Stomach (tissue), 8 donors: ENCODE measurements at regions not wholly inside any gene's neighbourhood (a gene's known extent, or its start where the extent isn't known, plus 50 kb on each side); places are given as distances from the start of the nearest gene placed in this dataset.

ENCODE experiments used
- DNase-seq, 2 donors: peaks; one replicate each; pipeline versions ENCODE4 v3.0.0 to v3.0.0-alpha.2; 2013 to 2019
- H3K27ac ChIP-seq, 5 donors: fragments of 200-600 bp in 4 of 5; sonication (generic) in 4 of 5; one replicate each; pipeline ENCODE4 v1.5.1; 2013 to 2019; ENCODE audit warnings: mild to moderate bottlenecking in 1 of 5, moderate library complexity in 1 of 5
- H3K27me3 ChIP-seq, 3 donors: fragments of 200-600 bp; sonication (generic); one replicate each; pipeline ENCODE4 v1.5.1; 2017 to 2019; ENCODE audit warnings: mixed run types in 1 of 3
- H3K36me3 ChIP-seq, 4 donors: fragments of 200-600 bp; sonication (generic); 1 replicate in 3 of 4; 2 replicates in 1 of 4; pipeline ENCODE4 v1.5.1; 2016 to 2019
- H3K4me1 ChIP-seq, 4 donors: fragments of 200-600 bp; sonication (generic); one replicate each; pipeline ENCODE4 v1.5.1; 2016 to 2019
- H3K4me3 ChIP-seq, 4 donors: fragments of 200-600 bp; sonication (generic) in 3 of 4; one replicate each; pipeline ENCODE4 v1.5.1; 2016 to 2019; ENCODE audit warnings: mild to moderate bottlenecking in 1 of 4
- H3K9me3 ChIP-seq, 4 donors: fragments of 200-600 bp; sonication (generic); one replicate each; pipeline ENCODE4 v1.5.1; 2016 to 2019
- CTCF ChIP-seq, 7 experiments: fragments of 450-650 bp in 4 of 7; fragments of 200-600 bp in 3 of 7; sonication (generic) in 3 of 7; IDR thresholded peaks; one replicate each; pipeline ENCODE4 v1.5.1; 2016 to 2019; ENCODE audit warnings: antibody characterized with exemption in 7 of 7, control low read depth in 2 of 7, mild to moderate bottlenecking in 1 of 7
- EP300 ChIP-seq: sonication (generic); formaldehyde crosslinking; IDR thresholded peaks from one replicate; pipeline ENCODE4 v1.6.1; 2017; ENCODE audit warnings: antibody characterized with exemption
- POLR2A ChIP-seq, 4 donors: fragments of 450-650 bp; IDR thresholded peaks; one replicate each; pipeline ENCODE4 v1.6.1; 2016; ENCODE audit warnings: antibody characterized with exemption in 4 of 4, control low read depth in 2 of 4, mild to moderate bottlenecking in 1 of 4, moderate library complexity in 1 of 4
- POLR2AphosphoS5 ChIP-seq, 3 donors: sonication (generic); formaldehyde crosslinking; IDR thresholded peaks; one replicate each; pipeline ENCODE4 v1.6.1; 2016; ENCODE audit warnings: antibody characterized with exemption in 3 of 3
- WGBS, 5 donors: extraction: QIAGEN DNeasy Blood & Tissue Kit in 3 of 5; methylation state at CpG; one replicate each; pipeline versions ENCODE4 v1.1.5 to v1.1.7; 2013 to 2018; 5-methylcytosine and 5-hydroxymethylcytosine counted together
- intact Hi-C: fragments of 100-400 bp; cut with DNase I; formaldehyde crosslinking; loops from one replicate; pipeline ENCODE4 v1.15.1; 2023; ENCODE audit warnings: low total_unique reads
- donor health status: healthy with polysubstance abuse.
- donor health status: Bipolar disorder and iron deficiency.
- donor health status: healthy.

GRCh38 chr2:129731907-129732629, 247.4 kb upstream of the RAB6C start:
- no peak for DNase-seq
- 66 to 78% (median 76%) methylated on average over 6 of the region's 6 CpGs for WGBS, 5 donors
- intact Hi-C loops, result no loop called here
- Histone ChIP-seq H3K36me3 (no peaks in the 10 kb centered on the region), H3K4me1 (no peaks in the 10 kb centered on the region), H3K27me3 (no peaks in the 10 kb centered on the region), H3K27ac (no peak overlapping the region), H3K4me3 (no peak overlapping the region), H3K9me3 (no peaks in the 10 kb centered on the region)
- TF ChIP-seq CTCF (IDR thresholded peaks at IDR 0.05) (no peak), EP300 (no peak), POLR2AphosphoS5 (IDR thresholded peaks at IDR 0.05) (no peak), POLR2A (IDR thresholded peaks at IDR 0.05) (no peak)

- intact Hi-C loops, result no loop called here
- no peak for DNase-seq
Observed at GRCh38 chr2:129732630-129733026, 246.8 kb upstream of the RAB6C start.

DNA sequence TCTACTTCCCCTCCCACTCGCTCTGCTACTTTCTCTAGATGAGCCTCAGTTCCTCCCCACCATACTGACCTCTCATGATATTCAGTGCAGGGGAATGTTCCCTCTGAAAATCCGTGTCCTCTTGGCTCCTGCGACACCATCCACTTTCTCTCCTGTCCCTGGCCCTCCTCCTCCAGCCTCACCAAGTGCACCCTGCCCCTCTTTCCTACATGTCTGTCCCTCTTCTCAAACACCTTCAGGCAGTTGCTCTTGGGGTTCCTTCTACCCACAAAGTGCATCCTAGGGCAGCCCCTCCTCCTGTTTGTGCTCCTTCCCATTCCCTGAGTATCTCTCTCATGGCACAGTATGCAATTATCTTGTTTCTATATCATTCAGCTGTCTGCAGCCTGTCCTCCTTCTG, 246.4 kb upstream of the RAB6C start:
- Histone ChIP-seq H3K27ac (no peak overlapping the region), H3K4me3 (no peak overlapping the region), H3K4me1 (no peaks in the 10 kb centered on the region), H3K9me3 (no peaks in the 10 kb centered on the region), H3K36me3 (no peaks in the 10 kb centered on the region), H3K27me3 (no peaks in the 10 kb centered on the region)
- TF ChIP-seq CTCF (IDR thresholded peaks at IDR 0.05), result no peak
- no peak for TF ChIP-seq EP300
- TF ChIP-seq POLR2AphosphoS5 (IDR thresholded peaks at IDR 0.05), result no peak
- no peak for TF ChIP-seq POLR2A (IDR thresholded peaks at IDR 0.05)
- 72 to 87% (median 79%) methylated on average over 3 of the region's 3 CpGs for WGBS, 5 donors
- no peak for DNase-seq
- intact Hi-C loops, result no loop called here

More at GRCh38 chr2:129732630-129733026, 246.8 kb upstream of the RAB6C start:
- H3K27me3 ChIP-seq, result no peaks in the 10 kb centered on the region
- no peaks in the 10 kb centered on the region for H3K4me1 ChIP-seq
- H3K9me3 ChIP-seq, result no peaks in the 10 kb centered on the region
- H3K27ac ChIP-seq, result no peak overlapping the region
- H3K36me3 ChIP-seq, result no peaks in the 10 kb centered on the region
- 80 to 87% (median 84%) methylated on average over 7 of the region's 7 CpGs for WGBS, 5 donors
- TF ChIP-seq EP300, result no peak
- no peak for TF ChIP-seq POLR2A (IDR thresholded peaks at IDR 0.05)
- no peak for TF ChIP-seq CTCF (IDR thresholded peaks at IDR 0.05)
- TF ChIP-seq POLR2AphosphoS5 (IDR thresholded peaks at IDR 0.05), result no peak
- H3K4me3 ChIP-seq, result no peak overlapping the region

GRCh38 chr2:129733579-129733978, 245.9 kb upstream of the RAB6C start:
- Histone ChIP-seq H3K4me3 (no peak overlapping the region), H3K9me3 (no peaks in the 10 kb centered on the region), H3K27me3 (no peaks in the 10 kb centered on the region), H3K27ac (no peak overlapping the region), H3K4me1 (no peaks in the 10 kb centered on the region), H3K36me3 (no peaks in the 10 kb centered on the region)
- no peak for TF ChIP-seq CTCF (IDR thresholded peaks at IDR 0.05)
- TF ChIP-seq EP300, result no peak
- TF ChIP-seq POLR2A (IDR thresholded peaks at IDR 0.05), result no peak
- no peak for TF ChIP-seq POLR2AphosphoS5 (IDR thresholded peaks at IDR 0.05)
- intact Hi-C loops, result no loop called here
- DNase-seq, result no peak
- 51 to 73% (median 67%) methylated on average over 2 of the region's 2 CpGs for WGBS, 5 donors
